ENCODE measurements at regions not wholly inside any gene's neighbourhood (a gene's known extent, or its start where the extent isn't known, plus 50 kb on each side); places are given as distances from the start of the nearest gene placed in this dataset.
"Not testable (repeated sequence)": the region's sequence is repeated elsewhere in the genome, so short reads cannot be mapped to it uniquely, and the experiment has no call there.

DNA sequence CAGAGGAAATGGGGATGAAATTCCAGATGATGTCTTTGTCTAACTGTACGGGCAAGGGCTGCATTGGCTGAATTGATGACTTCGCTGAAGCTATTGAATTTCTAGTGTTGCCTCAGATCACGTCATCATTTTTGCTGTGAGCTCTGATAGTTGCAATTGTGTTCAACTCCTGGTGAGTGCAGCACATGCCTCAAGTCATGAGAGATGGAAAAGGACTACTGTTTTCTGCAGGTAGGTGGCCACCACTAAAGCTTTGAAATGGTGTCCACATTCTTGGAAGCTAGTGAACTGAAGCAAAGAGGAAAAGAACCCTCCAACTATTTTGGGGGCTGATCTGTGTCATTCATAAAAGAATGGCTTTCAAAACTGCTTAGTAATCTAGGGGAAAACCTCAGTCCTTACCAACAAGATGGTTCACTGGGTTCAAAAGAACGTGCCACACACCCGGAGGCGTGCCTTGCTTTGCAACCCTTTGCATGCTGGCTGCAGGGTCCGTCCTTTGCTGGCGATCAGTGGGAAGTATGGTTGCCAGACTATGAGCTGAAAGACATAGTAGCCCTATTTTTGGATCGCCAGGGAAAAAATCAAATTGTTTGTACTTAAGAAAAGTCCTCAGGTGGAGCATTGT, 88.1 kb upstream of the STOX2 start:
- Histone ChIP-seq H3K14ac (ENCODE audit: insufficient read depth, low read length) (no peak overlapping the region), H4K20me1 (ENCODE audit: control insufficient read depth, insufficient read depth, insufficient read length) (no peaks in the 10 kb centered on the region), H3K27me3 (ENCODE audit: insufficient read depth, low read length) (no peaks in the 10 kb centered on the region), H2BK12ac (ENCODE audit: insufficient read length, low read depth, low read length) (no peak overlapping the region), H3K79me2 (ENCODE audit: insufficient read depth, low read length) (no peaks in the 10 kb centered on the region), H2BK15ac (ENCODE audit: low read depth, low read length) (no peak overlapping the region), H2BK20ac (ENCODE audit: low read depth, low read length, poor library complexity, severe bottlenecking) (no peak overlapping the region), H3K9me3 (ENCODE audit: control insufficient read depth, low read depth, low read length) (no peaks in the 10 kb centered on the region), H4K5ac (ENCODE audit: insufficient read length, low read depth, low read length) (no peak overlapping the region), H2AFZ (ENCODE audit: low read length) (no peak overlapping the region), H3K4ac (ENCODE audit: low read depth, low read length) (no peak overlapping the region), H3K9ac (ENCODE audit: extremely low read depth, insufficient read length, low read length) (no peak overlapping the region), H3K79me1 (ENCODE audit: insufficient read depth, low read depth, low read length, poor library complexity, severe bottlenecking) (no peaks in the 10 kb centered on the region), H2BK5ac (ENCODE audit: insufficient read length, low read length) (no peak overlapping the region), H3K56ac (ENCODE audit: insufficient read length, low read depth, low read length) (no peak overlapping the region), H4K91ac (ENCODE audit: insufficient read length, low read depth, low read length) (no peak overlapping the region), H3K23me2 (ENCODE audit: insufficient read length, low read depth, low read length, poor library complexity, severe bottlenecking) (no peaks in the 10 kb centered on the region), H3K23ac (ENCODE audit: insufficient read length, low read depth, low read length) (no peak overlapping the region), H4K8ac (replicated peaks; ENCODE audit: insufficient read length, low read depth, low read length) (no peak overlapping the region), H2BK120ac (ENCODE audit: low read depth, low read length, poor library complexity, severe bottlenecking) (no peak overlapping the region), H2AK5ac (ENCODE audit: insufficient read length, low read length) (no peak overlapping the region), H3K4me1 (ENCODE audit: insufficient read depth, low read length) (no peaks in the 10 kb centered on the region), H3K27ac (ENCODE audit: insufficient read length, low read depth, low read length) (no peak overlapping the region), H3K18ac (ENCODE audit: insufficient read length, low read depth, low read length) (no peak overlapping the region), H3K4me2 (ENCODE audit: insufficient read depth, insufficient read length, low read length) (no peak overlapping the region), H3T11ph (ENCODE audit: low read length) (no peak overlapping the region)
- Mint-ChIP-seq H3K4me1 (no peaks in the 10 kb centered on the region), H3K27me3 (ENCODE audit: low read depth) (peaks cover 4% of the 10 kb centered on the region; the same call in 1 of the 2 replicates), H3K9me3 (peaks cover 8 to 12% of the 10 kb centered on the region in 2 experiments), H3K27ac (no peak overlapping the region), H3K4me3 (no peak overlapping the region), H3K36me3 (ENCODE audit: insufficient read depth in 1 of 3, low read depth in 3 of 3) (peaks cover 3 to 7% (median 4%) of the 10 kb centered on the region in 3 experiments; a peak in 4 of 7 replicates)
- WGBS (ENCODE audit: extremely low coverage, insufficient read length, low lambda C conversion rate), result no CpG with 5 or more reads among the region's 9 CpGs
- DNase-seq, result no peak
- TF ChIP-seq, protein P1, sequence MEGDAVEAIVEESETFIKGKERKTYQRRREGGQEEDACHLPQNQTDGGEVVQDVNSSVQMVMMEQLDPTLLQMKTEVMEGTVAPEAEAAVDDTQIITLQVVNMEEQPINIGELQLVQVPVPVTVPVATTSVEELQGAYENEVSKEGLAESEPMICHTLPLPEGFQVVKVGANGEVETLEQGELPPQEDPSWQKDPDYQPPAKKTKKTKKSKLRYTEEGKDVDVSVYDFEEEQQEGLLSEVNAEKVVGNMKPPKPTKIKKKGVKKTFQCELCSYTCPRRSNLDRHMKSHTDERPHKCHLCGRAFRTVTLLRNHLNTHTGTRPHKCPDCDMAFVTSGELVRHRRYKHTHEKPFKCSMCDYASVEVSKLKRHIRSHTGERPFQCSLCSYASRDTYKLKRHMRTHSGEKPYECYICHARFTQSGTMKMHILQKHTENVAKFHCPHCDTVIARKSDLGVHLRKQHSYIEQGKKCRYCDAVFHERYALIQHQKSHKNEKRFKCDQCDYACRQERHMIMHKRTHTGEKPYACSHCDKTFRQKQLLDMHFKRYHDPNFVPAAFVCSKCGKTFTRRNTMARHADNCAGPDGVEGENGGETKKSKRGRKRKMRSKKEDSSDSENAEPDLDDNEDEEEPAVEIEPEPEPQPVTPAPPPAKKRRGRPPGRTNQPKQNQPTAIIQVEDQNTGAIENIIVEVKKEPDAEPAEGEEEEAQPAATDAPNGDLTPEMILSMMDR (conservative IDR thresholded peaks at IDR 0.05), result no peak

DNA sequence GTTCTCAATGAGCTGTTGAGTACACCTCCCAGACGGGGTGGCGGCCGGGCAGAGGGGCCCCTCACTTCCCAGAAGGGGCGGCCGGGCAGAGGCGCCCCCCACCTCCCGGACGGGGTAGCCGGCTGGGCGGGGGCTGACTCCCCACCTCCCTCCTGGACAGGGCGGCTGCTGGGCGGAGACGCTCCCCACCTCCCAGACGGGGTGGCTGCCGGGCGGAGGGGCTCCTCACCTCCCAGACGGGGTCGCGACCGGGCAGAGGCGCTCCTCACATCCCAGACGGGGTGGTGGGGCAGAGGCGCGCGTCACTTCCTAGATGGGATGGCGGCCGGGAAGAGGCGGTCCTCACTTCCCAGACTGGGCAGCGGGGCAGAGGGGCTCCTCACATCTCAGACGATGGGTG, 86.5 kb upstream of the STOX2 start:
- not testable (repeated sequence) for H3K27ac ChIP-seq (ENCODE audit: insufficient read length, low read depth, low read length); H4K8ac ChIP-seq (replicated peaks; ENCODE audit: insufficient read length, low read depth, low read length); H2BK120ac ChIP-seq (ENCODE audit: low read depth, low read length, poor library complexity, severe bottlenecking); H3K23ac ChIP-seq (ENCODE audit: insufficient read length, low read depth, low read length); H3K56ac ChIP-seq (ENCODE audit: insufficient read length, low read depth, low read length); H2BK20ac ChIP-seq (ENCODE audit: low read depth, low read length, poor library complexity, severe bottlenecking); H3K4me1 Mint-ChIP-seq; DNase-seq; H3K4me2 ChIP-seq (ENCODE audit: insufficient read depth, insufficient read length, low read length); H4K20me1 ChIP-seq (ENCODE audit: control insufficient read depth, insufficient read depth, insufficient read length); H2BK5ac ChIP-seq (ENCODE audit: insufficient read length, low read length); H4K91ac ChIP-seq (ENCODE audit: insufficient read length, low read depth, low read length); H4K5ac ChIP-seq (ENCODE audit: insufficient read length, low read depth, low read length); H3K79me2 ChIP-seq (ENCODE audit: insufficient read depth, low read length); H3K27me3 ChIP-seq (ENCODE audit: insufficient read depth, low read length); H3K9me3 ChIP-seq (ENCODE audit: control insufficient read depth, low read depth, low read length); H3K18ac ChIP-seq (ENCODE audit: insufficient read length, low read depth, low read length); H3K27ac Mint-ChIP-seq; H3K14ac ChIP-seq (ENCODE audit: insufficient read depth, low read length); H2BK15ac ChIP-seq (ENCODE audit: low read depth, low read length); H3K23me2 ChIP-seq (ENCODE audit: insufficient read length, low read depth, low read length, poor library complexity, severe bottlenecking); H2AK5ac ChIP-seq (ENCODE audit: insufficient read length, low read length); H3K4me1 ChIP-seq (ENCODE audit: insufficient read depth, low read length); H2AFZ ChIP-seq (ENCODE audit: low read length); H3T11ph ChIP-seq (ENCODE audit: low read length); H3K27me3 Mint-ChIP-seq (ENCODE audit: low read depth); H3K4me3 Mint-ChIP-seq; H2BK12ac ChIP-seq (ENCODE audit: insufficient read length, low read depth, low read length); H3K4ac ChIP-seq (ENCODE audit: low read depth, low read length); H3K9ac ChIP-seq (ENCODE audit: extremely low read depth, insufficient read length, low read length); H3K79me1 ChIP-seq (ENCODE audit: insufficient read depth, low read depth, low read length, poor library complexity, severe bottlenecking)
- H3K9me3 Mint-ChIP-seq, result peaks cover 13 to 20% of the 10 kb centered on the region in 2 experiments
- H3K36me3 Mint-ChIP-seq (ENCODE audit: insufficient read depth in 1 of 3, low read depth in 3 of 3), result peaks cover 6 to 13% (median 7%) of the 10 kb centered on the region in 3 experiments; a peak in 6 of 7 replicates
- WGBS (ENCODE audit: extremely low coverage, insufficient read length, low lambda C conversion rate), result no CpG with 5 or more reads among the region's 30 CpGs

Measured in H9 (cell line).